ENCODE measurements at regions not wholly inside any gene's neighbourhood (a gene's known extent, or its start where the extent isn't known, plus 50 kb on each side); places are given as distances from the start of the nearest gene placed in this dataset.
"Not testable (repeated sequence)": the region's sequence is repeated elsewhere in the genome, so short reads cannot be mapped to it uniquely, and the experiment has no call there.

GRCh38 chr5:25345240-25345771 lies 700.5 kb upstream of the CDH10 start:
- TF ChIP-seq CTCF (IDR thresholded peaks at IDR 0.05; ENCODE audit: extremely low read depth, insufficient read depth, missing control alignments), result no peak
- no peak for DNase-seq (ENCODE audit: low spot score)
- in situ Hi-C loops (cut with MboI; ENCODE audit: low pct_unique_long_range_greater_than_20kb, low sequenced_read_pairs, unreplicated experiment), result no loop called here

- no peak for DNase-seq (ENCODE audit: low spot score)
- in situ Hi-C loops (cut with MboI; ENCODE audit: low pct_unique_long_range_greater_than_20kb, low sequenced_read_pairs, unreplicated experiment), result no loop called here
- no peak for TF ChIP-seq CTCF (IDR thresholded peaks at IDR 0.05; ENCODE audit: extremely low read depth, insufficient read depth, missing control alignments)
These were observed 694.8 kb upstream of the CDH10 start for GRCh38 chr5:25339541-25339940.

GRCh38 chr5:25334350-25334749 lies 689.6 kb upstream of the CDH10 start:
- no peak for TF ChIP-seq CTCF (IDR thresholded peaks at IDR 0.05; ENCODE audit: extremely low read depth, insufficient read depth, missing control alignments)
- no peak for DNase-seq (ENCODE audit: low spot score)
- in situ Hi-C loops (cut with MboI; ENCODE audit: low pct_unique_long_range_greater_than_20kb, low sequenced_read_pairs, unreplicated experiment), result no loop called here

DNA sequence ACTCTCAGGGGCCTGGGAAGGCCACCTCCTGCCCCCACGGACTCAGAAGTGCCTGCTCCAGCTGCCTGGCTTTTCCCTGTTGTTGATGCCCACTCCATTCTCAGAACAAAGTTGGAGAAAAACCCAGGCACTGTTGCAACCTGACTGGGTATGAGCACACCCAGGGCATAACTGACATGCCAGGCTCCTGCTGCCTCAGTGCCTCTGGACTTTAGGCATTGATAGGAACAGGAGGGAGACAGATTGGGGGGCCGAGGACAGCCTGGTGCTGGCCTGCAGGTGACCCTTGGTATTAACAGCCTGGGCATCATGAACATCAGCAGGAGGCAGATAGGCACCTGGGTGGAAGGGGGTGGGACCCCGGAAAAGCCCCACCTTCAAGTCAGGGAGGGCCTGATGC lies 685.9 kb upstream of the CDH10 start:
- DNase-seq (ENCODE audit: low spot score), result no peak
- in situ Hi-C loops (cut with MboI; ENCODE audit: low pct_unique_long_range_greater_than_20kb, low sequenced_read_pairs, unreplicated experiment), result no loop called here
- no peak for TF ChIP-seq CTCF (IDR thresholded peaks at IDR 0.05; ENCODE audit: extremely low read depth, insufficient read depth, missing control alignments)

- in situ Hi-C loops (cut with MboI; ENCODE audit: low pct_unique_long_range_greater_than_20kb, low sequenced_read_pairs, unreplicated experiment), result no loop called here
- TF ChIP-seq CTCF (IDR thresholded peaks at IDR 0.05; ENCODE audit: extremely low read depth, insufficient read depth, missing control alignments), result no peak
- no peak for DNase-seq (ENCODE audit: low spot score)
These were observed 682.4 kb upstream of the CDH10 start for GRCh38 chr5:25327172-25327571.

- in situ Hi-C loops (cut with MboI; ENCODE audit: low pct_unique_long_range_greater_than_20kb, low sequenced_read_pairs, unreplicated experiment), result no loop called here
- TF ChIP-seq CTCF (IDR thresholded peaks at IDR 0.05; ENCODE audit: extremely low read depth, insufficient read depth, missing control alignments), result no peak
These were observed 657.1 kb upstream of the CDH10 start for GRCh38 chr5:25301836-25302235.

GRCh38 chr5:25295067-25295466 lies 650.3 kb upstream of the CDH10 start:
- in situ Hi-C loops (cut with MboI; ENCODE audit: low pct_unique_long_range_greater_than_20kb, low sequenced_read_pairs, unreplicated experiment), result no loop called here
- no peak for TF ChIP-seq CTCF (IDR thresholded peaks at IDR 0.05; ENCODE audit: extremely low read depth, insufficient read depth, missing control alignments)
- no peak for DNase-seq (ENCODE audit: low spot score)

More at GRCh38 chr5:25301836-25302235, 657.1 kb upstream of the CDH10 start:
- DNase-seq (ENCODE audit: low spot score), result no peak

- in situ Hi-C loops (cut with MboI; ENCODE audit: low pct_unique_long_range_greater_than_20kb, low sequenced_read_pairs, unreplicated experiment); DNase-seq (ENCODE audit: low spot score): not testable (repeated sequence)
These were observed 645.0 kb upstream of the CDH10 start for GRCh38 chr5:25289766-25290165.

Data from GM13977 (cell line).